GM13977 (cell line): ENCODE measurements at regions not wholly inside any gene's neighbourhood (a gene's known extent, or its start where the extent isn't known, plus 50 kb on each side); places are given as distances from the start of the nearest gene placed in this dataset.

Source experiments
- DNase-seq: peaks from one replicate; pipeline ENCODE4 v3.0.0; 2012; ENCODE audit warnings: low spot score
- CTCF ChIP-seq: IDR thresholded peaks from 2 replicates; pipeline ENCODE4 v1.5.1; 2012; ENCODE audit warnings: mild to moderate bottlenecking, control low read depth; ENCODE audit not compliant: insufficient read depth; ENCODE audit errors: extremely low read depth, missing control alignments
- in situ Hi-C: fragments of 300-500 bp; cut with MboI; formaldehyde crosslinking; loops from one replicate; pipeline ENCODE4 v1.12.0; 2022; ENCODE audit warnings: low sequenced_read_pairs, low pct_unique_long_range_greater_than_20kb, mixed read lengths, inconsistent platforms; ENCODE audit not compliant: unreplicated experiment

DNA sequence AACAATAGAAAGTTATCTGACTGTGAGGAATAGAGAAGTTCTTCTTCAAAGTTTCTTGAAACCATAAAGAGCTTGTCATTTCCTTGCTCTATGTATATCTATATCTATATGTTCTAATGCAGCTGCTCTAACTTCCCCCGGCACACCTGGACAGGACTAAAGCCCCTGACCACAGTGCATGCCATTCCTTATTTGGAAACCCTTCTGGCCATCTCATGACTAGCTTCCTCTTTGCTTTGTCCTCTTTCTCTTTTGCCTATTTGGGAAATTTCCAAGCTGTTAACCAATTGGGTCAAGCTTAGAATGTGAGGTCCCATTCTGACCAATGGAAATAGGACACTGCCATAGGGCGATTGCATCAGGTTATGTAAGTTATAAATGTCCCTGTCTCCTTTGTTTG is 1481.1 kb downstream of the STIM2 start:
- in situ Hi-C loops = no loop called here
- TF ChIP-seq CTCF = no peak
- no peak for DNase-seq

DNA sequence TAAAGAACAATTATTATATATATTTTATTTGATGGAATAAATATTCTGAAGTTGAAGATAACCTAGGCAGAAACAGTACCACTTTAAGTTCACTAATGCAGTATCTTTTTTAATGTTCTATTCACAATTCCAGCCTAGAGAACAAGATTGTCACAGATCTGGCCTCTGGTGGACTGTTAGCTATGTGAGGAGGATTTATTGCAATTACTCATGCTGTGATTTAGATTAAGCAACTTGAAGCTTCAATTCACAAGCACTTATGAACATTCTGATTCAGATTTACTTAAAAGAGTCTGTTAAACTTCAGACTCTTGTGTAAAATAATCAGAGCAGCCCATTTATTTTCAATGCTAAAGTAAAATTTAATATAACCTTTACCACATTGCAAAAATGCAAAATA is 1489.8 kb downstream of the STIM2 start:
- in situ Hi-C loops = no loop called here
- TF ChIP-seq CTCF = no peak
- DNase-seq = no peak

DNA sequence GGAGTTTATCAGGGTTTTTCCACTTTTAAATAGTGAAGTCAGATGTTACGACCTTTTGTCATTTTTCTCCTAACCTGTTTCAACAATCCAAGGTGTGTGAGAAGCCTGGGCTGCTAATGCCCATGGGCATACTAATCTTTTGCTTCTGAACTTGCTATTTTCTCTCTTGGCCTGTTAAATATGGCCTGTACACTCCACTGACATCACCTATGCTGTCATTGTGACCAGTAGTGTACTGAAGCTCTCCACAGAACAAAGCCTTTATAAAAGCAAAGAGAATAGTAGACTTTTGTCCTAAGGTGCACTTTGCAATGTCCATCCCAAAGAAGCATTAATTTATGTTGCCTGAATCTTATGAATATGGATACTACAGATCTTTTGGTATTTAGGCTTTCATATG is 1490.5 kb downstream of the STIM2 start:
- in situ Hi-C loops = no loop called here
- DNase-seq = no peak
- no peak for TF ChIP-seq CTCF

GRCh38 chr4:28351826-28352225 is 1491.2 kb downstream of the STIM2 start:
- no peak for DNase-seq
- in situ Hi-C loops = no loop called here
- no peak for TF ChIP-seq CTCF

- DNase-seq = no peak
- in situ Hi-C loops = no loop called here
- TF ChIP-seq CTCF = no peak
Measured at GRCh38 chr4:28354880-28355656, 1494.4 kb downstream of the STIM2 start.

DNA sequence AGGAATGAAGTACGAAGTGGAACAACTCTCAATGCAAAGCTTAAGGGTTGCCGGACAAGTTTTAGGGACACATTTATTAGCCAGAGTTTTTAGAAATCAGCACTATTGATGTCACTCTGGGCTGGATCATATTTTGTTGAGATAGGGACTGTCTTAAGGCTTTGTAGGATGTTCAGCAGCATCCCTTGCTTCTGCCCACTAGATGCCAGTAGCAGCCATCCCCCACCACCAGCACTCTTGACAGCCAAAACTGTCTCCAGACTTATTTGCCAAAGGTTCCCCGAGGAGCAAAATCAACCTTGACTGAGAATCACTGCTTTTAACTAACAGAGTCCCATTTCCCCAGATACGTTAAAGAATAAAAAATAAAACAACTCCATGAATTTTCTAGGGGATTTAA is 1497.3 kb downstream of the STIM2 start:
- DNase-seq = no peak
- TF ChIP-seq CTCF = peak; percentile 31
- in situ Hi-C loops = no loop called here
